Inferior parietal cortex (tissue), 1 donor: ENCODE measurements at regions not wholly inside any gene's neighbourhood (a gene's known extent, or its start where the extent isn't known, plus 50 kb on each side); places are given as distances from the start of the nearest gene placed in this dataset.

Source experiments
- DNase-seq: peaks from one replicate; pipeline ENCODE4 v3.0.0-alpha.2; 2016; ENCODE audit errors: extremely low spot score

DNA sequence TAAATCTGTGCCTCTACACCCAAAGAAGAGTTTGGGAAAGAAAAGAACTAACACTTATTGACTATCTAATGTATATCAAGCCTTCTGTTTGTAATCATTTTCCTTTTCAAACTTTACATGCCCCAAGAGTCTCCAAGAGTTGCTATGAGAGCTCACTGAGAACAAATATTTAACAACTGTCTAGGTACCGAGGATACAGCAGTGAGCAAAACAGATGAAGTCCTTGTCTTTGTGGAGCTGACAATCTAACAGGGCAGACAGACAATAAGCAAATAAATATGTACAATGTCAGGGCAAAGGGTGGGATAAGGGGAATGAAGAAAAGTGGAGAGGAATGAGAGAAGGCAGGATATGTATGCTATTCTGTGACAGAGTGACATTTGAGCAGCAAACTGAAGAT is 64.8 kb upstream of the KSR1 start:
- DNase-seq: no peak

DNA sequence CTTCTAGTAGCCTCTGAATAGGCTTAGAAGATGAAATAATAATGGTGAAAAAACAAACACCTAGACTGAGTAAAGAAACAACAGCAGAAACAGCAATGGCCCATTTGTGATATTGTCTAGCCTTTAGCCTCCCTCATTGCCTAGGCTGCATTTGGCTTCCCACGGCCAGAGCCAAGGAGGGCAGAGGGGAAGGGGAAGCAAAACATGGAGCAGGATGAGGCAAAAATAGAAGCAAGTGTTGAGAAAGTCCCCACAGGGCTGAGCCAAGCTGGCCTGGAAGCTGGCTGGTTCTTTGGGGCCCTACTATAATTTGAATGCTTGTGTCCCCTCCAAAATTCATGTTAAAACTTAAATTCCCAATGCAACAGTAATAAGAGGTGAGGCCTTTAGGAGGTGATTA is 60.2 kb upstream of the KSR1 start:
- no peak for DNase-seq

DNA sequence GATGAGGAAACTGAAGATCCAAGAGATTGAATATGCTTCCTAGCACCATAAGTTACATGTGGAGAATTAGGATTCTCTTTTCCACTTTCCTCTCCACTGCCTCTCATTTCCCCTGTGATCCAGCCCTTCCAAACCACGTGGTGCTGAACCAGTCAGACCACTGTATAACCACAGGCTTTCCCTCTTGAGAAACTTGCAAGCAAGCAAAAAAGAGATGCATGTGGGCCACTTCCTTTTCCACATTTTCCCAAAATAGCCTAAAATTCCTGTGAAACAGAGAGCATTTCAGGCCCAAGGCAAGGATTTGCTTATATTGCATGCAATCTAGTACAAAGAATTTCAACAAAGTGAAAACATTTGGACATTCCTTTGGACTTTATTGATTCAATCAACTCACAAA is 59.3 kb upstream of the KSR1 start:
- DNase-seq: no peak

DNA sequence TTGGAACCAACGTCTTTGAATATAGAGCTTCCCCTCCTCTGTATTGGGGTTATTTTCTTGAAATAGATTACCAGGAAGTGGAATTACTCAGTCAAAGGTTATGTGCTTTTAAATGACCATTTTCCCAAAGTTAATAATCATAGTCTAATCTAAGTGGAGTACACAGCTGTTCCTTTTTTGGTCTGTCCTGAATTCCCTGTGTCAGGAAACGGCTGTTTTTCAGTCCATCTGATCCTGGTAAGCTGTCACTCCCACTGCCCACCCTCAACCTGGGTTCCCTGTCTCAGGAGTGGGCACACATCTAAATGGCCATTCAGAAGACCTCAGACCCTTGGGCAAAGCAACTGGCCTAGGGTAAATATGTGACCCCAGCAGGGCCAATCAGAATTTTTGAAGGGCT is 57.6 kb upstream of the KSR1 start:
- no peak for DNase-seq

DNA sequence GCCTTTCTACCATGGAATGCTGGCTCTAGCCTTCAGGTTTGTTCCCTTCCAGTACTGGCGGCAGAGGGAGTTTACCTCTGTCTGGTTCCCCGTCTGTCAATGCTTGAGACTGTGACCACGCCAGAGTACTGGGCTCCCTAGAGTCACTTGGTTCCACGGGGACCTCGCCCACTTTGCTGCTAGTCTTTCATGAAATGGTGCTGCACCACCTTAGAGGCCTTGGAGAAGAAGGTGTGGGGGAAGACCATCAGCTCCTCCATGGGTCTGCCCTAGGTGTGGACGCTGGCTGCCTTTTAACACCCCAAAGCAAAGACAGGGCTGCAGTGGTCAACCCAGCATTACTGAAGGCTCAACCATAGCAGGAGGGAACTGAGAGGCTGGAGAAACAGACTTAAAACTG is 55.3 kb upstream of the KSR1 start:
- no peak for DNase-seq

DNA sequence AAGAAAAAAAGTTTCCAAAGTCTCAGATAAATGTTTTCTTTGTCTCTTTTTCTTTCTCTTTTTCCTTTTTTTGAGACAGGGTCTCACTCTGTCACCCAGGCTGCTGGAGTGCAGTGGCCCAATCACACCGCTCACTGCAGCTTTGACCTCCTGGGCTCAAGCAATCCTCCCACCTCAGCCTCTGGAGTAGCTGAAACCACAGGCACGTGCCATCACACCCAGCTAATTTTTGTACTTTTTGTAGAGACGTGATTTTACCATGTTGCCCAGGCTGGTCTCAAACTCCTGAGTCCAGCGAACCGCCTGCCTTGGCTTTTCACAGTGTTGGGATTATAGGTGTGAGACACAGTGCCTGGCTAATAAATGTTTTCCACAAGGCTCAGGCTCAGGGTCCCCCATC is 53.3 kb upstream of the KSR1 start:
- no peak for DNase-seq

DNA sequence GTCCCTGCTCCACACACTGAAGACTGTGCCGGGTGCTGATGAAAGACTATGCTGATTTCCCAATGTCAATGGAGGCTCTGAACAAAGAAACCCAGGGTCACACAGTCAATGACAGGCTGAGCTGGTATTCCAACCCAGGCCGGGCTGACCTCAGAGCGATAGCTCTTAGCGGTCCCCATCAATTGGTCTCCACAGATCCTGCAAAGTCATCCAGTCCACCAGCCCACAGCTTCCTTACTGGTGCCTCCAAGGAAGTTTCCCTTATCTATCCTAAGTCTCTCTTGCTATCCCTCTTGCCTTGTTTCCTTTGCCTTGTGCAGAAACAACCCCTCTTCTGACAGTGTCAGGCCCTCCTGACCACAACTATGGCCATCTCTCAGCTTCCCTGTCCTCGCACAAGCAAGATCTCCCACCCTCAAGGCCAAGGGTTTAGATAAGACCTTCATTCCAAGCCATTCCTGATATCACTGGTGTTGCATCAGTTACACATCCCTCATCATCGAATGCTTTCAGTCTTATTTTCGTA is 52.7 kb upstream of the KSR1 start:
- DNase-seq: no peak

DNA sequence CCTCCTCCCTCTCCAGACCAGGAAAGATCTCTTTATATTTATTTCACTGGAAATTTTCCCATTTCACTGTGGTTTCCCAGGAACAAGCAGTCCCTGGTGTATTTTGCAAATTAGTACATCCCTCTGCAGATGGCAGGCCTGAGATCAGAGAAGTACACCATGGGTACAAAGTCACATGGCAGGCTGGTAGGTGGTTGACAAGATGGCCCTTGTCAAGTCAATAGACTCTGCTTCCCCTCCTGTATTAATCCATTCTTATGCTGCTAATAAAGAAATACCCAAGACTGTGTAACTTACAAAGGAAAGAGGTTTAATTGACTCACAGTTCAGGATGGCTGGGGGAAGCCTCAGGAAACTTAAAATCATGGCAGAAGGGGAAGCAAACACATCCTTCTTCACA is 51.6 kb upstream of the KSR1 start:
- no peak for DNase-seq
